Spleen (tissue), 7 donors: ENCODE measurements at regions not wholly inside any gene's neighbourhood (a gene's known extent, or its start where the extent isn't known, plus 50 kb on each side); places are given as distances from the start of the nearest gene placed in this dataset.

Experiments used
- POLR2A ChIP-seq, 3 donors: fragments of 450-650 bp; IDR thresholded peaks; one replicate each; pipeline ENCODE4 v1.5.1; 2017; ENCODE audit warnings: antibody characterized with exemption in 3 of 3, mild to moderate bottlenecking in 1 of 3
- POLR2AphosphoS5 ChIP-seq, 3 donors: sonication (generic); formaldehyde crosslinking; IDR thresholded peaks; one replicate each; pipeline ENCODE4 v1.5.1; 2017; ENCODE audit warnings: antibody characterized with exemption in 3 of 3
- TF ChIP-seq, protein P1 (sequence below), 11 experiments: fragments of 200-600 bp in 7 of 11; fragments of 450-650 bp in 4 of 11; sonication (generic) in 4 of 11; IDR thresholded peaks in 8 of 11; conservative IDR thresholded peaks in 3 of 11; 1 replicate in 7 of 11; 2 replicates in 4 of 11; pipeline versions ENCODE4 v1.4.0 to v1.8.0; 2016 to 2021; ENCODE audit warnings: antibody characterized with exemption in 11 of 11, inconsistent platforms in 4 of 11, mild to moderate bottlenecking in 1 of 11
- donor health status: DM: no; HTN: no; CAD: no; lungs with moderate emphysema.
- donor health status: DM: no; HTN: no; CAD: no.
- donor health status: DM: no; HTN: no; CAD: no.

DNA sequence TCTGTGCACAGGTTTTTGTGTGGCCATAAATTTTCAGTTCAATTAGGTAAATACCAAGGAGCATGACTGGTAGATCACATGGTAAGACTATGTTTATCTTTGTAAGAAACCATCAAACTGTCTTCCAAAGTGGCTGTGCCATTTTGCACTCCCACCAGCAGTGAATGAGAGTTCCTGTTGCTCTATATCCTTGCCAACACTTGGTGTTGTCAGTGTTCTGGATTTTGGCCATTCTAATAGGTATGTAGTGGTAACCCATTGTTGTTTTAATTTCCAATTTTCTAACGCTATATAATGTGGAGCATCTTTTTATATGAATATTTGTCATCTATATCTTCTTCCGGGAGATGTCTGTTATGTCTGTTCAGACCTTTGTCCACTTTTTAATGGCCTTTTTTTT lies 51.7 kb upstream of the MED4 start:
- TF ChIP-seq POLR2AphosphoS5 (IDR thresholded peaks at IDR 0.05): no peak
- TF ChIP-seq, protein P1, sequence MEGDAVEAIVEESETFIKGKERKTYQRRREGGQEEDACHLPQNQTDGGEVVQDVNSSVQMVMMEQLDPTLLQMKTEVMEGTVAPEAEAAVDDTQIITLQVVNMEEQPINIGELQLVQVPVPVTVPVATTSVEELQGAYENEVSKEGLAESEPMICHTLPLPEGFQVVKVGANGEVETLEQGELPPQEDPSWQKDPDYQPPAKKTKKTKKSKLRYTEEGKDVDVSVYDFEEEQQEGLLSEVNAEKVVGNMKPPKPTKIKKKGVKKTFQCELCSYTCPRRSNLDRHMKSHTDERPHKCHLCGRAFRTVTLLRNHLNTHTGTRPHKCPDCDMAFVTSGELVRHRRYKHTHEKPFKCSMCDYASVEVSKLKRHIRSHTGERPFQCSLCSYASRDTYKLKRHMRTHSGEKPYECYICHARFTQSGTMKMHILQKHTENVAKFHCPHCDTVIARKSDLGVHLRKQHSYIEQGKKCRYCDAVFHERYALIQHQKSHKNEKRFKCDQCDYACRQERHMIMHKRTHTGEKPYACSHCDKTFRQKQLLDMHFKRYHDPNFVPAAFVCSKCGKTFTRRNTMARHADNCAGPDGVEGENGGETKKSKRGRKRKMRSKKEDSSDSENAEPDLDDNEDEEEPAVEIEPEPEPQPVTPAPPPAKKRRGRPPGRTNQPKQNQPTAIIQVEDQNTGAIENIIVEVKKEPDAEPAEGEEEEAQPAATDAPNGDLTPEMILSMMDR (IDR thresholded peaks at IDR 0.05 in 8 of 11, conservative IDR thresholded peaks at IDR 0.05 in 3 of 11): no peak
- TF ChIP-seq POLR2A (IDR thresholded peaks at IDR 0.05): no peak
